Suprapubic skin (tissue), 4 donors: ENCODE measurements at regions not wholly inside any gene's neighbourhood (a gene's known extent, or its start where the extent isn't known, plus 50 kb on each side); places are given as distances from the start of the nearest gene placed in this dataset.
"Not testable (repeated sequence)": the region's sequence is repeated elsewhere in the genome, so short reads cannot be mapped to it uniquely, and the experiment has no call there.

Experiments
- DNase-seq, 2 donors: peaks; one replicate each; pipeline ENCODE4 v3.0.0-alpha.2; 2019; ENCODE audit warnings: low spot score in 2 of 2
- H3K27ac ChIP-seq: fragments of 200-600 bp; sonication (generic); one replicate; pipeline ENCODE4 v1.5.1; 2019
- H3K27me3 ChIP-seq: fragments of 200-600 bp; sonication (generic); one replicate; pipeline ENCODE4 v1.5.1; 2019
- H3K36me3 ChIP-seq: fragments of 200-600 bp; sonication (generic); one replicate; pipeline ENCODE4 v1.5.1; 2019
- H3K4me1 ChIP-seq: fragments of 200-600 bp; sonication (generic); one replicate; pipeline ENCODE4 v1.5.1; 2019
- H3K4me3 ChIP-seq: fragments of 200-600 bp; sonication (generic); one replicate; pipeline ENCODE4 v1.5.1; 2019; ENCODE audit warnings: mild to moderate bottlenecking
- H3K9me3 ChIP-seq: fragments of 200-600 bp; sonication (generic); one replicate; pipeline ENCODE4 v1.5.1; 2019
- CTCF ChIP-seq, 2 donors: fragments of 200-600 bp in 1 of 2; fragments of 450-650 bp in 1 of 2; sonication (generic) in 1 of 2; IDR thresholded peaks; one replicate each; pipeline ENCODE4 v1.5.1; 2016 to 2019; ENCODE audit warnings: antibody characterized with exemption in 2 of 2, mild to moderate bottlenecking in 1 of 2, moderate library complexity in 1 of 2
- EP300 ChIP-seq: sonication (generic); formaldehyde crosslinking; IDR thresholded peaks from one replicate; pipeline ENCODE4 v1.6.1; 2017; ENCODE audit warnings: antibody characterized with exemption
- POLR2A ChIP-seq, 2 donors: fragments of 450-650 bp; IDR thresholded peaks; one replicate each; pipeline ENCODE4 v1.6.1; 2017; ENCODE audit warnings: antibody characterized with exemption in 2 of 2, mild to moderate bottlenecking in 2 of 2, moderate library complexity in 2 of 2
- POLR2AphosphoS5 ChIP-seq, 3 donors: sonication (generic); formaldehyde crosslinking; IDR thresholded peaks; one replicate each; pipeline ENCODE4 v1.6.1; 2017; ENCODE audit warnings: antibody characterized with exemption in 3 of 3
- WGBS: methylation state at CpG from one replicate; pipeline ENCODE4 v1.1.5; 2018; 5-methylcytosine and 5-hydroxymethylcytosine counted together

GRCh38 chr5:113713051-113713450, 199.6 kb downstream of the YTHDC2 start:
- Histone ChIP-seq H3K27me3 (no peaks in the 10 kb centered on the region), H3K9me3 (peaks cover 3% of the 10 kb centered on the region), H3K36me3 (no peaks in the 10 kb centered on the region), H3K4me3 (no peak overlapping the region), H3K27ac (no peak overlapping the region), H3K4me1 (no peaks in the 10 kb centered on the region)
- DNase-seq: no peak
- TF ChIP-seq POLR2AphosphoS5 (IDR thresholded peaks at IDR 0.05) (no peak), EP300 (no peak)
- 57% methylated on average over 1 of the region's 1 CpG for WGBS

GRCh38 chr5:113715921-113716320, 202.4 kb downstream of the YTHDC2 start:
- not testable (repeated sequence) for DNase-seq, H3K27ac ChIP-seq, H3K36me3 ChIP-seq, H3K4me1 ChIP-seq, H3K9me3 ChIP-seq, H3K27me3 ChIP-seq, H3K4me3 ChIP-seq
- WGBS: 90% methylated on average over 2 of the region's 2 CpGs

GRCh38 chr5:113719549-113719948, 206.1 kb downstream of the YTHDC2 start:
- no peak for TF ChIP-seq POLR2AphosphoS5 (IDR thresholded peaks at IDR 0.05)
- TF ChIP-seq EP300: no peak
- no peak for TF ChIP-seq POLR2A (IDR thresholded peaks at IDR 0.05)
- TF ChIP-seq CTCF (IDR thresholded peaks at IDR 0.05): no peak
- H3K4me3 ChIP-seq: no peak overlapping the region
- no peaks in the 10 kb centered on the region for H3K9me3 ChIP-seq
- no peaks in the 10 kb centered on the region for H3K27me3 ChIP-seq
- H3K27ac ChIP-seq: no peak overlapping the region
- H3K36me3 ChIP-seq: no peaks in the 10 kb centered on the region
- 60% methylated on average over 1 of the region's 1 CpG for WGBS
- no peaks in the 10 kb centered on the region for H3K4me1 ChIP-seq
- DNase-seq: no peak

GRCh38 chr5:113721171-113721570, 207.7 kb downstream of the YTHDC2 start:
- TF ChIP-seq POLR2AphosphoS5 (IDR thresholded peaks at IDR 0.05) (no peak), CTCF (IDR thresholded peaks at IDR 0.05) (no peak), POLR2A (IDR thresholded peaks at IDR 0.05) (no peak), EP300 (no peak)
- H3K36me3 ChIP-seq: no peaks in the 10 kb centered on the region
- DNase-seq: no peak
- no peaks in the 10 kb centered on the region for H3K9me3 ChIP-seq
- H3K4me1 ChIP-seq: no peaks in the 10 kb centered on the region
- no peak overlapping the region for H3K4me3 ChIP-seq
- H3K27me3 ChIP-seq: no peaks in the 10 kb centered on the region
- WGBS: 66% methylated on average over 2 of the region's 2 CpGs
- H3K27ac ChIP-seq: no peak overlapping the region

GRCh38 chr5:113723021-113723420, 209.5 kb downstream of the YTHDC2 start:
- 67% methylated on average over 6 of the region's 6 CpGs for WGBS

GRCh38 chr5:113735751-113736150, 222.3 kb downstream of the YTHDC2 start:
- TF ChIP-seq EP300: no peak
- TF ChIP-seq POLR2A (IDR thresholded peaks at IDR 0.05): no peak
- no peak for TF ChIP-seq POLR2AphosphoS5 (IDR thresholded peaks at IDR 0.05)
- TF ChIP-seq CTCF (IDR thresholded peaks at IDR 0.05): no peak
- no peaks in the 10 kb centered on the region for H3K4me1 ChIP-seq
- H3K4me3 ChIP-seq: no peak overlapping the region
- no peak overlapping the region for H3K27ac ChIP-seq
- no peaks in the 10 kb centered on the region for H3K9me3 ChIP-seq
- 54% methylated on average over 1 of the region's 1 CpG for WGBS
- H3K36me3 ChIP-seq: no peaks in the 10 kb centered on the region
- no peak for DNase-seq
- no peaks in the 10 kb centered on the region for H3K27me3 ChIP-seq

More at GRCh38 chr5:113723021-113723420, 209.5 kb downstream of the YTHDC2 start:
- Histone ChIP-seq H3K36me3 (no peaks in the 10 kb centered on the region), H3K27ac (no peak overlapping the region), H3K4me3 (no peak overlapping the region), H3K9me3 (no peaks in the 10 kb centered on the region), H3K4me1 (no peaks in the 10 kb centered on the region), H3K27me3 (no peaks in the 10 kb centered on the region)
- DNase-seq: no peak
- no peak for TF ChIP-seq POLR2A (IDR thresholded peaks at IDR 0.05)
- TF ChIP-seq POLR2AphosphoS5 (IDR thresholded peaks at IDR 0.05): no peak
- no peak for TF ChIP-seq CTCF (IDR thresholded peaks at IDR 0.05)
- no peak for TF ChIP-seq EP300
